ENCODE measurements at regions not wholly inside any gene's neighbourhood (a gene's known extent, or its start where the extent isn't known, plus 50 kb on each side); places are given as distances from the start of the nearest gene placed in this dataset.

- TF ChIP-seq POLR2AphosphoS5 (IDR thresholded peaks at IDR 0.05; ENCODE audit: borderline replicate concordance, low read depth, low read length) = no peak
- no peak for TF ChIP-seq EZH2 (IDR thresholded peaks at IDR 0.05)
Measured at GRCh38 chr14:101029668-101030290, 126.3 kb upstream of the RTL1 start.

Data from SK-N-MC (cell line).